Activated CD4-positive, alpha-beta memory T cell treated with anti-CD3 and anti-CD28 coated beads for 36 hours (primary cell): ENCODE measurements at regions not wholly inside any gene's neighbourhood (a gene's known extent, or its start where the extent isn't known, plus 50 kb on each side); places are given as distances from the start of the nearest gene placed in this dataset.

Experiments
- CTCF ChIA-PET: fragments of 350-600 bp; sonication (Branson Sonifier 250); formaldehyde crosslinking; loops from one replicate; lab custom pipeline; 2021; ENCODE audit warnings: antibody characterized with exemption, inconsistent platforms; lab: Charles Lee
- POLR2A ChIA-PET: fragments of 350-600 bp; sonication (Branson Sonifier 250); formaldehyde crosslinking; loops from one replicate; lab custom pipeline; 2021; ENCODE audit warnings: antibody characterized with exemption; lab: Charles Lee
- DNase-seq: peaks from one replicate; pipeline ENCODE4 v3.0.0-alpha.2; 2020
- H3K27ac Mint-ChIP-seq: one replicate; pipeline ENCODE4 v1.8.0; 2021; ENCODE audit warnings: mixed read lengths
- H3K27me3 Mint-ChIP-seq: one replicate; pipeline ENCODE4 v1.8.0; 2021; ENCODE audit warnings: mixed read lengths
- H3K36me3 Mint-ChIP-seq: one replicate; pipeline ENCODE4 v1.8.0; 2021; ENCODE audit warnings: mixed read lengths
- H3K4me1 Mint-ChIP-seq: one replicate; pipeline ENCODE4 v1.8.0; 2021; ENCODE audit warnings: low read depth, mixed read lengths
- H3K4me3 Mint-ChIP-seq: one replicate; pipeline ENCODE4 v1.8.0; 2021; ENCODE audit warnings: mild to moderate bottlenecking, mixed read lengths
- H3K9me3 Mint-ChIP-seq: one replicate; pipeline ENCODE4 v1.8.0; 2021; ENCODE audit warnings: mixed read lengths
- intact Hi-C: fragments of 100-400 bp; cut with micrococcal nuclease; formaldehyde crosslinking; loops from one replicate; pipeline ENCODE4 v1.15.1; 2023

GRCh38 chr4:98754736-98755135 lies 96.3 kb upstream of the TSPAN5 start:
- Mint-ChIP-seq H3K27ac (no peak overlapping the region), H3K4me3 (no peak overlapping the region), H3K4me1 (peaks cover 1% of the 10 kb centered on the region), H3K9me3 (no peaks in the 10 kb centered on the region), H3K27me3 (no peaks in the 10 kb centered on the region), H3K36me3 (no peaks in the 10 kb centered on the region)
- DNase-seq, result no peak
- CTCF ChIA-PET, result no interaction called here
- intact Hi-C loops, result no loop called here
- POLR2A ChIA-PET, result no interaction called here

GRCh38 chr4:98749206-98749605 lies 90.8 kb upstream of the TSPAN5 start:
- CTCF ChIA-PET, result no interaction called here
- Mint-ChIP-seq H3K27ac (no peak overlapping the region), H3K4me1 (no peaks in the 10 kb centered on the region), H3K4me3 (no peak overlapping the region), H3K36me3 (no peaks in the 10 kb centered on the region), H3K9me3 (no peaks in the 10 kb centered on the region), H3K27me3 (no peaks in the 10 kb centered on the region)
- no peak for DNase-seq
- POLR2A ChIA-PET, result no interaction called here
- intact Hi-C loops, result no loop called here

- POLR2A ChIA-PET, result no interaction called here
- no peaks in the 10 kb centered on the region for H3K4me1 Mint-ChIP-seq
- no peak overlapping the region for H3K27ac Mint-ChIP-seq
- CTCF ChIA-PET, result no interaction called here
- DNase-seq, result no peak
- no peaks in the 10 kb centered on the region for H3K9me3 Mint-ChIP-seq
- intact Hi-C loops, result no loop called here
- no peak overlapping the region for H3K4me3 Mint-ChIP-seq
- no peaks in the 10 kb centered on the region for H3K27me3 Mint-ChIP-seq
- no peaks in the 10 kb centered on the region for H3K36me3 Mint-ChIP-seq
These were observed 90.2 kb upstream of the TSPAN5 start for GRCh38 chr4:98748609-98749008.

GRCh38 chr4:98747393-98748091 lies 89.1 kb upstream of the TSPAN5 start:
- Mint-ChIP-seq H3K27me3 (no peaks in the 10 kb centered on the region), H3K9me3 (no peaks in the 10 kb centered on the region), H3K27ac (no peak overlapping the region), H3K4me1 (no peaks in the 10 kb centered on the region), H3K4me3 (no peak overlapping the region), H3K36me3 (no peaks in the 10 kb centered on the region)
- intact Hi-C loops, result no loop called here
- no peak for DNase-seq
- POLR2A ChIA-PET, result no interaction called here
- CTCF ChIA-PET, result no interaction called here

GRCh38 chr4:98746936-98747335 lies 88.5 kb upstream of the TSPAN5 start:
- H3K4me1 Mint-ChIP-seq, result no peaks in the 10 kb centered on the region
- no peak for DNase-seq
- H3K36me3 Mint-ChIP-seq, result no peaks in the 10 kb centered on the region
- no peak overlapping the region for H3K4me3 Mint-ChIP-seq
- H3K9me3 Mint-ChIP-seq, result no peaks in the 10 kb centered on the region
- ChIA-PET POLR2A (no interaction called here), CTCF (no interaction called here)
- no peaks in the 10 kb centered on the region for H3K27me3 Mint-ChIP-seq
- H3K27ac Mint-ChIP-seq, result no peak overlapping the region
- intact Hi-C loops, result no loop called here

- no peak overlapping the region for H3K27ac Mint-ChIP-seq
- CTCF ChIA-PET, result no interaction called here
- H3K36me3 Mint-ChIP-seq, result no peaks in the 10 kb centered on the region
- intact Hi-C loops, result no loop called here
- H3K4me1 Mint-ChIP-seq, result no peaks in the 10 kb centered on the region
- no peak for DNase-seq
- no peaks in the 10 kb centered on the region for H3K9me3 Mint-ChIP-seq
- H3K4me3 Mint-ChIP-seq, result no peak overlapping the region
- H3K27me3 Mint-ChIP-seq, result no peaks in the 10 kb centered on the region
- POLR2A ChIA-PET, result no interaction called here
These were observed 88.1 kb upstream of the TSPAN5 start for GRCh38 chr4:98746530-98746929.

GRCh38 chr4:98745366-98745765 lies 87.0 kb upstream of the TSPAN5 start:
- H3K27me3 Mint-ChIP-seq, result no peaks in the 10 kb centered on the region
- DNase-seq, result peak; percentile 18
- no peak overlapping the region for H3K27ac Mint-ChIP-seq
- no peaks in the 10 kb centered on the region for H3K9me3 Mint-ChIP-seq
- no peaks in the 10 kb centered on the region for H3K36me3 Mint-ChIP-seq
- CTCF ChIA-PET, result interaction anchor here (1.0 kb wide), 1 partner anchor 310 kb away, joined by 3 read pairs; no protein-coding TSS in a partner anchor
- POLR2A ChIA-PET, result no interaction called here
- H3K4me1 Mint-ChIP-seq, result no peaks in the 10 kb centered on the region
- intact Hi-C loops, result no loop called here
- H3K4me3 Mint-ChIP-seq, result no peak overlapping the region

- Mint-ChIP-seq H3K27me3 (no peaks in the 10 kb centered on the region), H3K27ac (no peak overlapping the region), H3K9me3 (no peaks in the 10 kb centered on the region), H3K36me3 (no peaks in the 10 kb centered on the region), H3K4me1 (no peaks in the 10 kb centered on the region), H3K4me3 (no peak overlapping the region)
- POLR2A ChIA-PET, result no interaction called here
- no peak for DNase-seq
- intact Hi-C loops, result no loop called here
- CTCF ChIA-PET, result interaction anchor here (1.0 to 1.3 kb wide), 2 partner anchors 277 to 311 kb away, joined by 3 read pairs; no protein-coding TSS in a partner anchor
These were observed 86.2 kb upstream of the TSPAN5 start for GRCh38 chr4:98744372-98745150.

GRCh38 chr4:98741952-98742351 lies 83.5 kb upstream of the TSPAN5 start:
- CTCF ChIA-PET, result no interaction called here
- no peak for DNase-seq
- H3K4me1 Mint-ChIP-seq, result peaks cover 3% of the 10 kb centered on the region
- intact Hi-C loops, result no loop called here
- no peak overlapping the region for H3K4me3 Mint-ChIP-seq
- no peak overlapping the region for H3K27ac Mint-ChIP-seq
- POLR2A ChIA-PET, result no interaction called here
- no peaks in the 10 kb centered on the region for H3K36me3 Mint-ChIP-seq
- H3K27me3 Mint-ChIP-seq, result no peaks in the 10 kb centered on the region
- H3K9me3 Mint-ChIP-seq, result peaks cover 2% of the 10 kb centered on the region

GRCh38 chr4:98739751-98740150 lies 81.3 kb upstream of the TSPAN5 start:
- ChIA-PET CTCF (no interaction called here), POLR2A (no interaction called here)
- Mint-ChIP-seq H3K9me3 (peaks cover 2% of the 10 kb centered on the region), H3K27me3 (no peaks in the 10 kb centered on the region), H3K4me3 (no peak overlapping the region), H3K36me3 (no peaks in the 10 kb centered on the region), H3K27ac (no peak overlapping the region), H3K4me1 (peaks cover 3% of the 10 kb centered on the region)
- intact Hi-C loops, result no loop called here
- DNase-seq, result no peak

GRCh38 chr4:98733601-98734000 lies 75.2 kb upstream of the TSPAN5 start:
- POLR2A ChIA-PET, result no interaction called here
- no peak for DNase-seq

GRCh38 chr4:98728871-98729270 lies 70.5 kb upstream of the TSPAN5 start:
- no peaks in the 10 kb centered on the region for H3K27me3 Mint-ChIP-seq
- intact Hi-C loops, result no loop called here
- peaks cover 6% of the 10 kb centered on the region for H3K36me3 Mint-ChIP-seq
- CTCF ChIA-PET, result no interaction called here
- no peak for DNase-seq
- H3K4me3 Mint-ChIP-seq, result no peak overlapping the region
- H3K27ac Mint-ChIP-seq, result no peak overlapping the region
- peaks cover 5% of the 10 kb centered on the region for H3K4me1 Mint-ChIP-seq
- H3K9me3 Mint-ChIP-seq, result peaks cover 20% of the 10 kb centered on the region
- POLR2A ChIA-PET, result no interaction called here

More at GRCh38 chr4:98733601-98734000, 75.2 kb upstream of the TSPAN5 start:
- CTCF ChIA-PET, result no interaction called here
- intact Hi-C loops, result no loop called here
- no peak overlapping the region for H3K27ac Mint-ChIP-seq
- H3K27me3 Mint-ChIP-seq, result no peaks in the 10 kb centered on the region
- H3K36me3 Mint-ChIP-seq, result no peaks in the 10 kb centered on the region
- H3K4me3 Mint-ChIP-seq, result no peak overlapping the region
- peaks cover under 1% of the 10 kb centered on the region for H3K4me1 Mint-ChIP-seq
- H3K9me3 Mint-ChIP-seq, result peaks cover 2% of the 10 kb centered on the region

GRCh38 chr4:98728433-98728832 lies 70.0 kb upstream of the TSPAN5 start:
- ChIA-PET CTCF (no interaction called here), POLR2A (no interaction called here)
- H3K27me3 Mint-ChIP-seq, result no peaks in the 10 kb centered on the region
- no peak overlapping the region for H3K4me3 Mint-ChIP-seq
- intact Hi-C loops, result no loop called here
- peaks cover 6% of the 10 kb centered on the region for H3K36me3 Mint-ChIP-seq
- peaks cover 24% of the 10 kb centered on the region for H3K9me3 Mint-ChIP-seq
- no peak overlapping the region for H3K27ac Mint-ChIP-seq
- H3K4me1 Mint-ChIP-seq, result peaks cover 5% of the 10 kb centered on the region
- DNase-seq, result peak; percentile 22
